ENCODE measurements at regions not wholly inside any gene's neighbourhood (a gene's known extent, or its start where the extent isn't known, plus 50 kb on each side); places are given as distances from the start of the nearest gene placed in this dataset.

DNA sequence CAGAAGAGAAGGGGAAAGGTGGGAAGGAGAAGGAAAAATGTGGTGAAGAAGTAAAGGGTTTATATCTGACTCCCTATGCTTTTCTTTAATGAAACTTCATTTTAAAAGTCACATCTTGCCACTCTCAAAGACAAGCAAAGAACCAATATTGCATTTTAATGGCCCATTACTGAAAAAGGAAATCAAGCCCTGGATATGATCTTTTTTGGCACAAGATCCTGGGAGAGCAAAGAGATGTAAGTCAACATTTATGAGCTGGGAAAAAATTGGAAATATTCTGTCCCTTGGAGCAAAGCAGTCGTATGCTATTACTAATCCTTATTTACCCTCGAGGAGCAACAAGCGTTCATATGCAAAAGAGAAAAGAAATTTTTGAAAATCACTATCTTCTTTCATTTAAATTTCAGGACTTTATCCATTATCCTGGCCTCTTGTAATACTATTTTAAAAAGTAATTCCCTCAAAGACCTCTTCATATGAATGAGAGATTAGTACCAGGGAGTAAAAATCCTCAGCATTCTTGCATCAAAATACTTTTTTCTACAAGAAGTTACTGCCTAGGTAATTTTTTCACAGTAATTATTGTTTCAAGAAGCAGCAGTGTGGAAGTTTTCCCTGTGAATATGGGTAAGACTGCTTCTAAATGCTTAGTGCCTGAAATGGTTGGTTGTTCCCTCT lies 435.3 kb upstream of the PDZRN3 start:
- 70 to 86% methylated on average over 3 of the region's 3 CpGs for WGBS, 2 donors
- intact Hi-C loops (cut with DNase I), result no loop called here
- TF ChIP-seq, protein P1, sequence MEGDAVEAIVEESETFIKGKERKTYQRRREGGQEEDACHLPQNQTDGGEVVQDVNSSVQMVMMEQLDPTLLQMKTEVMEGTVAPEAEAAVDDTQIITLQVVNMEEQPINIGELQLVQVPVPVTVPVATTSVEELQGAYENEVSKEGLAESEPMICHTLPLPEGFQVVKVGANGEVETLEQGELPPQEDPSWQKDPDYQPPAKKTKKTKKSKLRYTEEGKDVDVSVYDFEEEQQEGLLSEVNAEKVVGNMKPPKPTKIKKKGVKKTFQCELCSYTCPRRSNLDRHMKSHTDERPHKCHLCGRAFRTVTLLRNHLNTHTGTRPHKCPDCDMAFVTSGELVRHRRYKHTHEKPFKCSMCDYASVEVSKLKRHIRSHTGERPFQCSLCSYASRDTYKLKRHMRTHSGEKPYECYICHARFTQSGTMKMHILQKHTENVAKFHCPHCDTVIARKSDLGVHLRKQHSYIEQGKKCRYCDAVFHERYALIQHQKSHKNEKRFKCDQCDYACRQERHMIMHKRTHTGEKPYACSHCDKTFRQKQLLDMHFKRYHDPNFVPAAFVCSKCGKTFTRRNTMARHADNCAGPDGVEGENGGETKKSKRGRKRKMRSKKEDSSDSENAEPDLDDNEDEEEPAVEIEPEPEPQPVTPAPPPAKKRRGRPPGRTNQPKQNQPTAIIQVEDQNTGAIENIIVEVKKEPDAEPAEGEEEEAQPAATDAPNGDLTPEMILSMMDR (IDR thresholded peaks at IDR 0.05), result no peak
- Histone ChIP-seq H3K4me1 (no peaks in the 10 kb centered on the region), H3K9me3 (no peaks in the 10 kb centered on the region), H3K27ac (no peak overlapping the region), H3K36me3 (no peaks in the 10 kb centered on the region), H3K4me3 (no peak overlapping the region), H3K27me3 (no peaks in the 10 kb centered on the region)
- DNase-seq (no peak), ATAC-seq (no peak), FAIRE-seq (no peak)

- TF ChIP-seq, protein P1 (IDR thresholded peaks at IDR 0.05), result no peak
- H3K4me1 ChIP-seq, result no peaks in the 10 kb centered on the region
- H3K27me3 ChIP-seq, result no peaks in the 10 kb centered on the region
- no peak for DNase-seq
- H3K27ac ChIP-seq, result no peak overlapping the region
- FAIRE-seq, result no peak
- WGBS, 2 donors, result 51 to 54% methylated on average over 3 of the region's 3 CpGs
- no peak overlapping the region for H3K4me3 ChIP-seq
- intact Hi-C loops (cut with DNase I), result no loop called here
- no peaks in the 10 kb centered on the region for H3K36me3 ChIP-seq
- H3K9me3 ChIP-seq, result no peaks in the 10 kb centered on the region
- no peak for ATAC-seq
Measured at GRCh38 chr3:74059301-74059922, 434.7 kb upstream of the PDZRN3 start.

DNA sequence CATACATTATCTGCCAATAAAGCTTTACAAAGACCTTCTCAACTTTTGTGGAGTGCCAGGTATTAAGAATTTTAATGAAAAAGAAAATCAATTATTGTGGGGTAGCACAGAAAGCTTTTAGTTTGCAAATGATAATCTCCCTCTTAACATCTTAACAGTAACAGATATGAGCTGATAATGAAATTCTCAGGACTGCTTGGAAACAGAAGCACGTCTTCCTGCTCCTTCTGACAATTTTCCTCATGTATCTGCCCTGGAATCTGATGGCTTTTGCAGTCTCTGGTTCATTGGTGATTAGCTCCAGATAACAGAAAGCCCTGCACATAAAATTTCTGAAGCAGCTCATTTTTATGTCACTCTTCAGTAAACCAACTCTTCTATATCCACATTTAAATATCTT lies 432.4 kb upstream of the PDZRN3 start:
- no peaks in the 10 kb centered on the region for H3K36me3 ChIP-seq
- H3K9me3 ChIP-seq, result no peaks in the 10 kb centered on the region
- H3K27ac ChIP-seq, result no peak overlapping the region
- DNase-seq, result no peak
- TF ChIP-seq, protein P1 (IDR thresholded peaks at IDR 0.05), result no peak
- H3K27me3 ChIP-seq, result no peaks in the 10 kb centered on the region
- 43 to 48% methylated on average over 1 of the region's 1 CpG for WGBS, 2 donors
- no peak for ATAC-seq
- intact Hi-C loops (cut with DNase I), result no loop called here
- FAIRE-seq, result no peak
- no peak overlapping the region for H3K4me3 ChIP-seq
- no peaks in the 10 kb centered on the region for H3K4me1 ChIP-seq

GRCh38 chr3:74055061-74055460 lies 430.3 kb upstream of the PDZRN3 start:
- 30 to 44% methylated on average over 3 of the region's 3 CpGs for WGBS, 2 donors
- H3K27me3 ChIP-seq, result no peaks in the 10 kb centered on the region
- TF ChIP-seq, protein P1 (IDR thresholded peaks at IDR 0.05), result no peak
- DNase-seq (no peak), FAIRE-seq (no peak), ATAC-seq (no peak)
- intact Hi-C loops (cut with DNase I), result no loop called here
- H3K4me3 ChIP-seq, result no peak overlapping the region
- no peaks in the 10 kb centered on the region for H3K9me3 ChIP-seq
- no peaks in the 10 kb centered on the region for H3K4me1 ChIP-seq
- no peak overlapping the region for H3K27ac ChIP-seq
- no peaks in the 10 kb centered on the region for H3K36me3 ChIP-seq

- no peaks in the 10 kb centered on the region for H3K9me3 ChIP-seq
- intact Hi-C loops (cut with DNase I), result no loop called here
- TF ChIP-seq, protein P1 (IDR thresholded peaks at IDR 0.05), result no peak
- no peak overlapping the region for H3K4me3 ChIP-seq
- H3K4me1 ChIP-seq, result no peaks in the 10 kb centered on the region
- H3K36me3 ChIP-seq, result no peaks in the 10 kb centered on the region
- no peak overlapping the region for H3K27ac ChIP-seq
- FAIRE-seq (no peak), ATAC-seq (no peak), DNase-seq (no peak)
- H3K27me3 ChIP-seq, result no peaks in the 10 kb centered on the region
Measured at GRCh38 chr3:74054566-74054965, 429.8 kb upstream of the PDZRN3 start.

All from pancreas (tissue), 10 donors.